HCT116 (cell line): ENCODE measurements at regions not wholly inside any gene's neighbourhood (a gene's known extent, or its start where the extent isn't known, plus 50 kb on each side); places are given as distances from the start of the nearest gene placed in this dataset.

ENCODE experiments used
- CTCF ChIP-seq, 3 experiments: fragments of 200-600 bp in 1 of 3; sonication (generic) in 1 of 3; IDR thresholded peaks in 2 of 3; conservative IDR thresholded peaks in 1 of 3; 2 replicates each; pipeline ENCODE4 v1.5.1; 2012 to 2017; ENCODE audit warnings: low read depth in 2 of 3, low read length in 2 of 3, antibody characterized with exemption in 1 of 3, borderline replicate concordance in 1 of 3, control low read depth in 1 of 3, mild to moderate bottlenecking in 1 of 3, mixed read lengths in 1 of 3, mixed run types in 1 of 3, moderate library complexity in 1 of 3; ENCODE audit not compliant: insufficient read depth in 1 of 3
- EZH2 ChIP-seq: fragments of 200-600 bp; sonication (generic); IDR thresholded peaks from 2 replicates; pipeline ENCODE4 v1.6.1; 2017; ENCODE audit warnings: antibody characterized with exemption, mixed run types
- RAD21 ChIP-seq: IDR thresholded peaks from 2 replicates; pipeline ENCODE4 v1.6.1; 2012; ENCODE audit warnings: low read depth, mild to moderate bottlenecking
- SIN3A ChIP-seq: IDR thresholded peaks from 2 replicates; pipeline ENCODE4 v1.6.1; 2012; ENCODE audit warnings: low read depth
- ZBTB33 ChIP-seq: IDR thresholded peaks from 2 replicates; pipeline ENCODE4 v1.6.1; 2011; ENCODE audit warnings: mild to moderate bottlenecking, low read length, moderate library complexity; ENCODE audit not compliant: insufficient replicate concordance; ENCODE audit errors: extremely low read depth
- ZNF274 ChIP-seq: fragments of 200-500 bp; sonication (Bioruptor generic); IDR thresholded peaks from 2 replicates; pipeline ENCODE4 v1.6.1; 2014; ENCODE audit warnings: mild to moderate bottlenecking, low read depth, low read length, inconsistent platforms

DNA sequence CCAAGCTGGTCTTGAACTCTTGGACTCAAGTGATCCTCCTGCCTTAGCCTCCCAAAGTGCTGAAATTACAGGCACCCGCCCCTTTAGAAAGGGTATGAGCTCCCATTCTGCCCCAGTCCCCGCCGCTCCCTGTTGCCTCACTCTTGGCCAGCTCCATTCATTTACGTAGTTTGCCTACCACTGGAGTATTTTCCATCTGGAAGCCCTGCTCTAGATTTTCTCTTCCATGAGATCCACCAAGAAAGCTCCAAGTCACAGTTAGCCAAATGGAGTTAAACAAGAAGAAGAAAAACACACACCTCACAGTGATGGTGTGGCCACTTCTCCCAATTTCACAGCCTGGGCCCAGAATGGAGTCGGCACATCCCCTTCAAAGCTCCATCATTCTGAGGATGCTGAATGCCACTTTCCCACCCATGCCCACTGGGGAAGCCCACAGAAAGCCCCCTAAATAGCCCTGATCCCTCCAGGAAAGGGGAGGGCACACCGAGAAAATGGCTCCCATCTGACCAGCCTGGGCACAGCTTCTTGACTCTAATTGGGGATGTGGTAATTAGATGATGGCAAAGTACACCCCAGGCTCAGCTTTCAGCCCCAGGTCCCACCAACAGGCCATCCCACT is 381.2 kb downstream of the MN1 start:
- TF ChIP-seq ZNF274 (no peak), SIN3A (no peak), EZH2 (no peak), CTCF (IDR thresholded peaks at IDR 0.05 in 2 of 3, conservative IDR thresholded peaks at IDR 0.05 in 1 of 3; ENCODE audit: borderline replicate concordance in 1 of 3, insufficient read depth in 1 of 3, low read depth in 2 of 3, low read length in 2 of 3) (no peak), RAD21 (no peak), ZBTB33 (no peak)
